Neural cell (in vitro differentiated cells): ENCODE measurements at regions not wholly inside any gene's neighbourhood (a gene's known extent, or its start where the extent isn't known, plus 50 kb on each side); places are given as distances from the start of the nearest gene placed in this dataset.

Experiments
- H2AFZ ChIP-seq: fragments of 200-600, 300-800 bp; sonication (generic), shearing (Covaris generic); 2 replicates; pipeline ENCODE4 v1.6.0; 2014; ENCODE audit warnings: low read depth, mild to moderate bottlenecking, antibody characterized with exemption, low read length, moderate library complexity
- H3F3A ChIP-seq: fragments of 200-600 bp; shearing (Covaris generic); 2 replicates; pipeline ENCODE4 v1.6.1; 2016; ENCODE audit warnings: mild to moderate bottlenecking, moderate library complexity, mixed read lengths, antibody characterized with exemption, low read length; ENCODE audit not compliant: insufficient read depth, poor library complexity, severe bottlenecking
- H3K27ac ChIP-seq: fragments of 200-600, 300-800 bp; sonication (generic), shearing (Covaris generic); 2 replicates; pipeline ENCODE4 v1.5.1; 2014; ENCODE audit warnings: mild to moderate bottlenecking, low read length, moderate library complexity
- H3K27me3 ChIP-seq: fragments of 300-800, 200-600 bp; sonication (generic), shearing (Covaris generic); 2 replicates; pipeline ENCODE4 v1.6.0; 2014; ENCODE audit warnings: mild to moderate bottlenecking, low read depth, low read length, moderate library complexity; ENCODE audit not compliant: insufficient read depth
- H3K36me3 ChIP-seq: fragments of 300-800, 200-600 bp; sonication (generic), shearing (Covaris generic); 2 replicates; pipeline ENCODE4 v1.5.1; 2014; ENCODE audit warnings: mild to moderate bottlenecking, antibody characterized with exemption, low read length, moderate library complexity; ENCODE audit not compliant: insufficient read depth
- H3K4me2 ChIP-seq: fragments of 300-800, 200-600 bp; sonication (generic), shearing (Covaris generic); 2 replicates; pipeline ENCODE4 v1.6.0; 2014; ENCODE audit warnings: mild to moderate bottlenecking, low read length
- H3K4me3 ChIP-seq: fragments of 300-800, 200-600 bp; sonication (generic), shearing (Covaris generic); 2 replicates; pipeline ENCODE4 v1.5.1; 2014; ENCODE audit warnings: mild to moderate bottlenecking, low read length, moderate library complexity
- H3K79me2 ChIP-seq: fragments of 200-600 bp; shearing (Covaris generic); replicated peaks from 2 replicates; pipeline ENCODE4 v1.6.0; 2014; ENCODE audit warnings: mild to moderate bottlenecking, low read length, moderate library complexity; ENCODE audit not compliant: insufficient read depth
- H3K9ac ChIP-seq: fragments of 300-800, 200-600 bp; sonication (generic), shearing (Covaris generic); 2 replicates; pipeline ENCODE4 v1.6.1; 2016; ENCODE audit warnings: mild to moderate bottlenecking, low read length, mixed read lengths
- H3K9me2 ChIP-seq: fragments of 200-600 bp; shearing (Covaris generic); 2 replicates; pipeline ENCODE4 v1.6.1; 2016; ENCODE audit warnings: mild to moderate bottlenecking, low read length, mixed read lengths; ENCODE audit not compliant: insufficient read depth
- H3K9me3 ChIP-seq: fragments of 200-600, 300-800 bp; sonication (generic), shearing (Covaris generic); 2 replicates; pipeline ENCODE4 v1.6.1; 2016; ENCODE audit warnings: mild to moderate bottlenecking, mixed run types, low read length, moderate library complexity, mixed read lengths
- H4K20me1 ChIP-seq: fragments of 200-600 bp; shearing (Covaris generic); 2 replicates; pipeline ENCODE4 v1.6.1; 2016; ENCODE audit warnings: mild to moderate bottlenecking, mixed run types; ENCODE audit not compliant: insufficient read depth
- EP300 ChIP-seq: fragments of 450-650 bp; conservative IDR thresholded peaks from 2 replicates; pipeline ENCODE4 v1.6.1; 2014; ENCODE audit warnings: antibody characterized with exemption, mild to moderate bottlenecking, moderate library complexity; ENCODE audit not compliant: poor library complexity, severe bottlenecking
- EZH2 ChIP-seq: fragments of 200-600, 300-800 bp; shearing (Covaris generic), sonication (generic); IDR thresholded peaks from 2 replicates; pipeline ENCODE4 v1.6.1; 2014; ENCODE audit warnings: antibody characterized with exemption, low read length, borderline replicate concordance, mild to moderate bottlenecking; ENCODE audit not compliant: insufficient read depth, poor library complexity, severe bottlenecking
- MXI1 ChIP-seq: fragments of 450-650 bp; conservative IDR thresholded peaks from 2 replicates; pipeline ENCODE4 v1.6.1; 2014; ENCODE audit warnings: antibody characterized with exemption, mild to moderate bottlenecking; ENCODE audit not compliant: poor library complexity, severe bottlenecking
- POLR2AphosphoS5 ChIP-seq: IDR thresholded peaks from 2 replicates; pipeline ENCODE4 v1.6.1; 2012
- RAD21 ChIP-seq: fragments of 450-650 bp; conservative IDR thresholded peaks from 2 replicates; pipeline ENCODE4 v1.6.1; 2014; ENCODE audit warnings: antibody characterized with exemption, mild to moderate bottlenecking, moderate library complexity
- SMC3 ChIP-seq: fragments of 450-650 bp; conservative IDR thresholded peaks from 2 replicates; pipeline ENCODE4 v1.6.1; 2014; ENCODE audit warnings: antibody characterized with exemption, mild to moderate bottlenecking, moderate library complexity; ENCODE audit not compliant: poor library complexity
- TAF1 ChIP-seq: IDR thresholded peaks from 2 replicates; pipeline ENCODE4 v1.6.1; 2012; ENCODE audit warnings: low read depth
- TF ChIP-seq, protein P1 (sequence below): IDR thresholded peaks from 2 replicates; pipeline ENCODE4 v1.6.1; 2012; ENCODE audit warnings: borderline replicate concordance
- TF ChIP-seq, protein P2 (sequence below): fragments of 450-650 bp; IDR thresholded peaks from 2 replicates; pipeline ENCODE4 v1.5.1; 2014; ENCODE audit warnings: antibody characterized with exemption, mild to moderate bottlenecking, moderate library complexity; ENCODE audit not compliant: poor library complexity, severe bottlenecking

DNA sequence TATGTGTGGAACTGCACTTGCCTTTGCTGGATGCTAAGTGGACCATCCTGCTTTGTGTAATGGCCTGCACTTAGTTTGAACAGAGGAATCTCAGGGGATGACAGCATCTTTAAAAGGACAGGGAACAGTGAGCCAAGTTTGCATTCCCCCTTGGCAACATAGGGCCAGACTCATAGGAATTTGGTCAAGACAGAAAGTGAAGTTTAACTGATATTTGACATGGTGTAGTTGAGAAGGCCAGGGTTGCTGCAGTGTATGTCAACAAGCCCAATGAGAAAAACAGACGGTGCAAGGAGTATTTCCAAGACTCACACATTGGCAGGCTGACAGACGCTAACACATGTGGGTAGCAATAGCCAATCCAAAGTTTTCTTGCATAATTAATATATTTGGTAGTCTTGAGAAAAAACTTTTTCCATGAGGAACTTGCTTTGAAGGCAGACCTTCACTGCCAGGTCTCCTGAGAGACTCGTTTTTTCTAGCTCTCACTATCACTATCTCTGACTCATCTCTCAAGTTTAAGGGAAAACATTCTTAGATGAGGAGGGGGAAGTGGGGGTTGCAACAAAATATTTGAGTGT is 213.8 kb downstream of the IBTK start:
- Histone ChIP-seq H2AFZ (no peak overlapping the region), H3F3A (no peaks in the 10 kb centered on the region), H3K9me3 (no peaks in the 10 kb centered on the region), H3K27ac (no peak overlapping the region), H3K79me2 (no peaks in the 10 kb centered on the region), H3K9me2 (no peaks in the 10 kb centered on the region), H3K4me2 (no peak overlapping the region), H3K27me3 (no peaks in the 10 kb centered on the region), H3K36me3 (no peaks in the 10 kb centered on the region), H4K20me1 (no peaks in the 10 kb centered on the region), H3K4me3 (no peak overlapping the region), H3K9ac (no peak overlapping the region)
- TF ChIP-seq MXI1 (no peak), EP300 (no peak), TAF1 (no peak), EZH2 (no peak)
- TF ChIP-seq, protein P1, sequence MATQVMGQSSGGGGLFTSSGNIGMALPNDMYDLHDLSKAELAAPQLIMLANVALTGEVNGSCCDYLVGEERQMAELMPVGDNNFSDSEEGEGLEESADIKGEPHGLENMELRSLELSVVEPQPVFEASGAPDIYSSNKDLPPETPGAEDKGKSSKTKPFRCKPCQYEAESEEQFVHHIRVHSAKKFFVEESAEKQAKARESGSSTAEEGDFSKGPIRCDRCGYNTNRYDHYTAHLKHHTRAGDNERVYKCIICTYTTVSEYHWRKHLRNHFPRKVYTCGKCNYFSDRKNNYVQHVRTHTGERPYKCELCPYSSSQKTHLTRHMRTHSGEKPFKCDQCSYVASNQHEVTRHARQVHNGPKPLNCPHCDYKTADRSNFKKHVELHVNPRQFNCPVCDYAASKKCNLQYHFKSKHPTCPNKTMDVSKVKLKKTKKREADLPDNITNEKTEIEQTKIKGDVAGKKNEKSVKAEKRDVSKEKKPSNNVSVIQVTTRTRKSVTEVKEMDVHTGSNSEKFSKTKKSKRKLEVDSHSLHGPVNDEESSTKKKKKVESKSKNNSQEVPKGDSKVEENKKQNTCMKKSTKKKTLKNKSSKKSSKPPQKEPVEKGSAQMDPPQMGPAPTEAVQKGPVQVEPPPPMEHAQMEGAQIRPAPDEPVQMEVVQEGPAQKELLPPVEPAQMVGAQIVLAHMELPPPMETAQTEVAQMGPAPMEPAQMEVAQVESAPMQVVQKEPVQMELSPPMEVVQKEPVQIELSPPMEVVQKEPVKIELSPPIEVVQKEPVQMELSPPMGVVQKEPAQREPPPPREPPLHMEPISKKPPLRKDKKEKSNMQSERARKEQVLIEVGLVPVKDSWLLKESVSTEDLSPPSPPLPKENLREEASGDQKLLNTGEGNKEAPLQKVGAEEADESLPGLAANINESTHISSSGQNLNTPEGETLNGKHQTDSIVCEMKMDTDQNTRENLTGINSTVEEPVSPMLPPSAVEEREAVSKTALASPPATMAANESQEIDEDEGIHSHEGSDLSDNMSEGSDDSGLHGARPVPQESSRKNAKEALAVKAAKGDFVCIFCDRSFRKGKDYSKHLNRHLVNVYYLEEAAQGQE = no peak
- TF ChIP-seq, protein P2, sequence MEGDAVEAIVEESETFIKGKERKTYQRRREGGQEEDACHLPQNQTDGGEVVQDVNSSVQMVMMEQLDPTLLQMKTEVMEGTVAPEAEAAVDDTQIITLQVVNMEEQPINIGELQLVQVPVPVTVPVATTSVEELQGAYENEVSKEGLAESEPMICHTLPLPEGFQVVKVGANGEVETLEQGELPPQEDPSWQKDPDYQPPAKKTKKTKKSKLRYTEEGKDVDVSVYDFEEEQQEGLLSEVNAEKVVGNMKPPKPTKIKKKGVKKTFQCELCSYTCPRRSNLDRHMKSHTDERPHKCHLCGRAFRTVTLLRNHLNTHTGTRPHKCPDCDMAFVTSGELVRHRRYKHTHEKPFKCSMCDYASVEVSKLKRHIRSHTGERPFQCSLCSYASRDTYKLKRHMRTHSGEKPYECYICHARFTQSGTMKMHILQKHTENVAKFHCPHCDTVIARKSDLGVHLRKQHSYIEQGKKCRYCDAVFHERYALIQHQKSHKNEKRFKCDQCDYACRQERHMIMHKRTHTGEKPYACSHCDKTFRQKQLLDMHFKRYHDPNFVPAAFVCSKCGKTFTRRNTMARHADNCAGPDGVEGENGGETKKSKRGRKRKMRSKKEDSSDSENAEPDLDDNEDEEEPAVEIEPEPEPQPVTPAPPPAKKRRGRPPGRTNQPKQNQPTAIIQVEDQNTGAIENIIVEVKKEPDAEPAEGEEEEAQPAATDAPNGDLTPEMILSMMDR = no peak

DNA sequence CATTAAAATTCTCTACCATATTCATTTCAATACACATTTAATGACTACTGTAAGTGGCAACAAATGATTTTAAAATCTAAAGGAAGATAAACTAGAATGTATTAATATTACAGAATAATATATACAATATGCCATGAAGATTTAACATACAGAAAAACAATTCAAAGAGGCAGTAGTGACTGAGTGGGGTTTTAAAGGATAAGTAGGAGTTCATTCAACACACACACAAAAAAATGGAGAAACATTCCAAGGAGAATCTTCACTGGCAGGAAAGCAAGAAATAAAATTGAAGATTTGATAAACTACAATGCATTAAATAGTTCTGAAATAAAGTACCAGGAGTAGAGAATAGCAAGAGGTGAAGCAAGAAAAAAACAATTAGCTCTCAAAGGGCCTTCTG is 215.1 kb downstream of the IBTK start:
- Histone ChIP-seq H3K9me2 (no peaks in the 10 kb centered on the region), H3K4me3 (no peak overlapping the region), H3K9ac (no peak overlapping the region), H3K36me3 (no peaks in the 10 kb centered on the region), H3F3A (no peaks in the 10 kb centered on the region), H3K27ac (no peak overlapping the region), H4K20me1 (no peaks in the 10 kb centered on the region), H2AFZ (no peak overlapping the region), H3K79me2 (no peaks in the 10 kb centered on the region), H3K4me2 (no peak overlapping the region), H3K27me3 (no peaks in the 10 kb centered on the region), H3K9me3 (no peaks in the 10 kb centered on the region)
- TF ChIP-seq EZH2 (no peak), MXI1 (no peak), SMC3 (no peak), TAF1 (no peak), EP300 (no peak), POLR2AphosphoS5 (no peak), RAD21 (no peak)
- TF ChIP-seq, protein P2 = no peak
- TF ChIP-seq, protein P1 = no peak
